CD14-positive monocyte (primary cell): ENCODE measurements at regions not wholly inside any gene's neighbourhood (a gene's known extent, or its start where the extent isn't known, plus 50 kb on each side); places are given as distances from the start of the nearest gene placed in this dataset.

Source experiments
- DNase-seq, 3 donors: peaks; one replicate each; pipeline ENCODE4 v3.0.0-alpha.2; 2011 to 2022
- H2AFZ ChIP-seq: 2 replicates; pipeline ENCODE4 v1.6.0; 2012; ENCODE audit warnings: mild to moderate bottlenecking, low read depth, low read length, inconsistent platforms; ENCODE audit not compliant: insufficient read depth, poor library complexity, severe bottlenecking
- H3K27ac ChIP-seq, 2 donors: 1 replicate in 1 of 2; 2 replicates in 1 of 2; pipeline ENCODE4 v1.5.1; 2012 to 2013; ENCODE audit warnings: low read length in 2 of 2, control low read depth in 1 of 2, inconsistent platforms in 1 of 2, low read depth in 1 of 2, mild to moderate bottlenecking in 1 of 2
- H3K27me3 ChIP-seq, 2 donors: one replicate each; pipeline versions ENCODE4 v1.6.0 to v1.6.1; 2011 to 2013; ENCODE audit warnings: low read length in 2 of 2; ENCODE audit not compliant: control insufficient read depth in 2 of 2, insufficient read depth in 2 of 2
- H3K36me3 ChIP-seq, 2 donors: replicated peaks in 1 of 2; 1 replicate in 1 of 2; 2 replicates in 1 of 2; pipeline versions ENCODE4 v1.5.1 to v1.6.1; 2012 to 2013; ENCODE audit warnings: low read length in 2 of 2, control low read depth in 1 of 2, inconsistent platforms in 1 of 2, mild to moderate bottlenecking in 1 of 2; ENCODE audit not compliant: insufficient read depth in 2 of 2, control insufficient read depth in 1 of 2
- H3K4me1 ChIP-seq, 2 donors: 1 replicate in 1 of 2; 2 replicates in 1 of 2; pipeline versions ENCODE4 v1.5.1 to v1.6.1; 2012 to 2013; ENCODE audit warnings: low read length in 2 of 2, control low read depth in 1 of 2, inconsistent platforms in 1 of 2, mild to moderate bottlenecking in 1 of 2, moderate library complexity in 1 of 2; ENCODE audit not compliant: insufficient read depth in 2 of 2, control insufficient read depth in 1 of 2
- H3K4me2 ChIP-seq: replicated peaks from 2 replicates; pipeline ENCODE3; 2012; ENCODE audit warnings: low read length, moderate library complexity, mild to moderate bottlenecking; ENCODE audit not compliant: poor library complexity, severe bottlenecking; ENCODE audit errors: extremely low read depth
- H3K4me3 ChIP-seq, 3 experiments: fragments of 200-600 bp in 1 of 3; sonication (generic) in 1 of 3; replicated peaks in 1 of 3; 1 replicate in 2 of 3; 2 replicates in 1 of 3; pipeline ENCODE4 v1.5.1; 2011 to 2013; ENCODE audit warnings: low read length in 3 of 3, mild to moderate bottlenecking in 3 of 3, control low read depth in 2 of 3, low read depth in 2 of 3, inconsistent platforms in 1 of 3, moderate library complexity in 1 of 3
- H3K79me2 ChIP-seq: 2 replicates; pipeline ENCODE4 v1.6.0; 2012; ENCODE audit warnings: mild to moderate bottlenecking, control low read depth, inconsistent platforms, low read length, moderate library complexity; ENCODE audit not compliant: insufficient read depth
- H3K9ac ChIP-seq: 2 replicates; pipeline ENCODE4 v1.6.0; 2017; ENCODE audit warnings: low read length, mild to moderate bottlenecking; ENCODE audit not compliant: insufficient read depth, poor library complexity, severe bottlenecking
- H3K9me3 ChIP-seq, 2 donors: replicated peaks in 1 of 2; 1 replicate in 1 of 2; 2 replicates in 1 of 2; pipeline versions ENCODE4 v1.5.1 to v1.6.1; 2012 to 2013; ENCODE audit warnings: low read length in 2 of 2, control low read depth in 1 of 2; ENCODE audit not compliant: control insufficient read depth in 1 of 2, insufficient read depth in 1 of 2
- H4K20me1 ChIP-seq: 2 replicates; pipeline ENCODE4 v1.6.0; 2012; ENCODE audit warnings: mild to moderate bottlenecking, low read length, control low read depth, moderate library complexity; ENCODE audit not compliant: insufficient read depth
- H3K27ac Mint-ChIP-seq, 7 donors: one replicate each; pipeline ENCODE4 v1.8.0; 2020; ENCODE audit warnings: mild to moderate bottlenecking in 7 of 7, mixed read lengths in 7 of 7, moderate library complexity in 6 of 7, inconsistent platforms in 2 of 7
- H3K27me3 Mint-ChIP-seq, 3 donors: one replicate each; pipeline ENCODE4 v1.8.0; 2021 to 2022; ENCODE audit warnings: low read depth in 3 of 3, mild to moderate bottlenecking in 3 of 3, mixed read lengths in 3 of 3, moderate library complexity in 3 of 3, inconsistent platforms in 1 of 3
- H3K36me3 Mint-ChIP-seq, 2 donors: one replicate each; pipeline ENCODE4 v1.8.0; 2020; ENCODE audit warnings: mixed read lengths in 2 of 2, inconsistent platforms in 1 of 2, mild to moderate bottlenecking in 1 of 2
- H3K4me1 Mint-ChIP-seq: one replicate; pipeline ENCODE4 v1.8.0; 2020; ENCODE audit warnings: mild to moderate bottlenecking, mixed read lengths
- H3K4me3 Mint-ChIP-seq, 2 donors: one replicate each; pipeline ENCODE4 v1.8.0; 2020; ENCODE audit warnings: mild to moderate bottlenecking in 2 of 2, mixed read lengths in 2 of 2, moderate library complexity in 1 of 2
- H3K9me3 Mint-ChIP-seq, 7 donors: one replicate each; pipeline ENCODE4 v1.8.0; 2020 to 2022; ENCODE audit warnings: mixed read lengths in 7 of 7, mild to moderate bottlenecking in 6 of 7, moderate library complexity in 6 of 7, inconsistent platforms in 2 of 7
- WGBS: methylation state at CpG from one replicate; pipeline ENCODE4 v1.1.5; 2013; ENCODE audit warnings: missing lambda C conversion rate; ENCODE audit not compliant: insufficient coverage; 5-methylcytosine and 5-hydroxymethylcytosine counted together
- intact Hi-C, 2 donors: fragments of 100-400 bp; cut with micrococcal nuclease; formaldehyde crosslinking; loops; one replicate each; pipeline versions ENCODE4 v1.15.0 to v1.15.1; 2023
- TF ChIP-seq, protein P1 (sequence below): fragments of 200-600 bp; IDR thresholded peaks from one replicate; pipeline ENCODE4 v1.8.0; 2022; ENCODE audit warnings: antibody characterized with exemption, mild to moderate bottlenecking

GRCh38 chr6:95949985-95950384 is 65.8 kb upstream of the FUT9 start:
- Histone ChIP-seq H3K27me3 (no peaks in the 10 kb centered on the region), H3K4me3 (no peak overlapping the region), H3K36me3 (no peaks in the 10 kb centered on the region), H3K9ac (no peak overlapping the region), H4K20me1 (no peaks in the 10 kb centered on the region), H3K9me3 (no peaks in the 10 kb centered on the region), H3K4me1 (no peaks in the 10 kb centered on the region), H3K4me2 (no peak overlapping the region), H3K79me2 (no peaks in the 10 kb centered on the region), H3K27ac (no peak overlapping the region), H2AFZ (no peak overlapping the region)
- intact Hi-C loops, result no loop called here
- Mint-ChIP-seq H3K27ac (no peak overlapping the region), H3K4me1 (no peaks in the 10 kb centered on the region), H3K9me3 (peaks cover 0 to 5% (median 0%) of the 10 kb centered on the region in 7 donors), H3K27me3 (no peaks in the 10 kb centered on the region), H3K4me3 (no peak overlapping the region), H3K36me3 (no peaks in the 10 kb centered on the region)
- no peak for DNase-seq
- no CpG with 5 or more reads among the region's 2 CpGs for WGBS
- TF ChIP-seq, protein P1, sequence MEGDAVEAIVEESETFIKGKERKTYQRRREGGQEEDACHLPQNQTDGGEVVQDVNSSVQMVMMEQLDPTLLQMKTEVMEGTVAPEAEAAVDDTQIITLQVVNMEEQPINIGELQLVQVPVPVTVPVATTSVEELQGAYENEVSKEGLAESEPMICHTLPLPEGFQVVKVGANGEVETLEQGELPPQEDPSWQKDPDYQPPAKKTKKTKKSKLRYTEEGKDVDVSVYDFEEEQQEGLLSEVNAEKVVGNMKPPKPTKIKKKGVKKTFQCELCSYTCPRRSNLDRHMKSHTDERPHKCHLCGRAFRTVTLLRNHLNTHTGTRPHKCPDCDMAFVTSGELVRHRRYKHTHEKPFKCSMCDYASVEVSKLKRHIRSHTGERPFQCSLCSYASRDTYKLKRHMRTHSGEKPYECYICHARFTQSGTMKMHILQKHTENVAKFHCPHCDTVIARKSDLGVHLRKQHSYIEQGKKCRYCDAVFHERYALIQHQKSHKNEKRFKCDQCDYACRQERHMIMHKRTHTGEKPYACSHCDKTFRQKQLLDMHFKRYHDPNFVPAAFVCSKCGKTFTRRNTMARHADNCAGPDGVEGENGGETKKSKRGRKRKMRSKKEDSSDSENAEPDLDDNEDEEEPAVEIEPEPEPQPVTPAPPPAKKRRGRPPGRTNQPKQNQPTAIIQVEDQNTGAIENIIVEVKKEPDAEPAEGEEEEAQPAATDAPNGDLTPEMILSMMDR, result no peak

DNA sequence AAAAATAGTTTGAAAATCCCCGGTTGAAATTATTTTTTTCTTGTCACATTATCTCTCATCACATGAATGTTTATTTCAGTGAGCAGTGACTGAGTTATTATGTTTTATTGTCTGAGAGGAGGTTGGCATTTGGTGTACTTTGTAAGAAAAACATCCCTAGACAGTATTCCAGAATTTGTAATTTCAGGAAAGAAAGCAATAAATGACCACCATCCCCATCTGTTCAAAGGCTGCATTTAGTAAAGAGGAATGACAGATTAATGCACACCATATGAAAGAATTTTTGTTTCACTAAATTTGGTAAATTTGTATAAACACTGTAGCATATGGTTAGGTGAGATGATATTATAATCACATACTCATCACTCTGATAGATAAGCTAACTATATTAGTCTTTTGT is 57.1 kb upstream of the FUT9 start:
- Histone ChIP-seq H3K4me1 (no peaks in the 10 kb centered on the region), H4K20me1 (no peaks in the 10 kb centered on the region), H3K4me3 (no peak overlapping the region), H2AFZ (no peak overlapping the region), H3K27me3 (no peaks in the 10 kb centered on the region), H3K4me2 (no peak overlapping the region), H3K79me2 (no peaks in the 10 kb centered on the region), H3K9ac (no peak overlapping the region), H3K36me3 (no peaks in the 10 kb centered on the region), H3K9me3 (no peaks in the 10 kb centered on the region), H3K27ac (no peak overlapping the region)
- no peak overlapping the region for H3K27ac Mint-ChIP-seq
- TF ChIP-seq, protein P1, result no peak
- peaks cover 0 to under 1% (median 0%) of the 10 kb centered on the region in 7 donors for H3K9me3 Mint-ChIP-seq
- no peak overlapping the region for H3K4me3 Mint-ChIP-seq
- intact Hi-C loops, result no loop called here
- no peaks in the 10 kb centered on the region for H3K36me3 Mint-ChIP-seq
- no peak for DNase-seq
- WGBS, result no CpG with 5 or more reads among the region's 1 CpG
- H3K27me3 Mint-ChIP-seq, result no peaks in the 10 kb centered on the region
- no peaks in the 10 kb centered on the region for H3K4me1 Mint-ChIP-seq
